GM12891 (cell line): ENCODE measurements at regions not wholly inside any gene's neighbourhood (a gene's known extent, or its start where the extent isn't known, plus 50 kb on each side); places are given as distances from the start of the nearest gene placed in this dataset.

ENCODE experiments used
- PAX5 ChIP-seq: IDR thresholded peaks from 2 replicates; pipeline ENCODE4 v1.6.1; 2011; ENCODE audit warnings: low read length, moderate library complexity, mild to moderate bottlenecking; ENCODE audit not compliant: insufficient read depth, severe bottlenecking
- POLR2A ChIP-seq: IDR thresholded peaks from 2 replicates; pipeline ENCODE4 v1.6.1; 2011; ENCODE audit warnings: low read depth, low read length, control low read depth
- POLR2AphosphoS5 ChIP-seq: IDR thresholded peaks from 2 replicates; pipeline ENCODE4 v1.6.1; 2011; ENCODE audit warnings: low read depth, low read length, control low read depth
- POU2F2 ChIP-seq: IDR thresholded peaks from 2 replicates; pipeline ENCODE4 v1.6.1; 2011; ENCODE audit warnings: low read depth, mild to moderate bottlenecking, control low read depth, low read length, moderate library complexity
- SPI1 ChIP-seq: IDR thresholded peaks from 2 replicates; pipeline ENCODE4 v1.6.1; 2011; ENCODE audit warnings: low read depth, low read length, control low read depth
- TAF1 ChIP-seq: IDR thresholded peaks from 2 replicates; pipeline ENCODE4 v1.6.1; 2011; ENCODE audit warnings: low read depth, low read length, control low read depth

DNA sequence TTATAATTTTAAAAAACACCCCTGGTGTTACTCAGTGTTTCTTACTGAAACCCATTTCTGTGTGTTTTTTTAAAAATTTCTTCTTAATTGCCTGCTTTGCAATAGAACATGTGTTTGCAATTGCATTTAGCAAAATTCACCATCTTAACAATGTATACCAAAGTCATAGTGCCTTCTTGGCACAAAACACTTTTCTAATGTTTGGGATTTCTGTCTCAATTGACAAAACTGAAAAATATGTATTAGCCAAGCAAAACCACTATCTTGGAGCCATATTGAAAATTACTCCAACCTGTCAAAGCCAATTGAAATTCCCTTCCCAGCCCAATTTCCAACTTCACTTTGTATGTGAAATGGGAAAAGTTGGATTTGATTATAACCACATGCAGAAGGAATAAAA lies 88.4 kb upstream of the RSPO3 start:
- TF ChIP-seq TAF1: no peak
- TF ChIP-seq POLR2A: no peak
- TF ChIP-seq SPI1: no peak
- TF ChIP-seq POLR2AphosphoS5: no peak
- TF ChIP-seq PAX5: no peak
- TF ChIP-seq POU2F2: no peak
